HepG2 (cell line): ENCODE measurements at regions not wholly inside any gene's neighbourhood (a gene's known extent, or its start where the extent isn't known, plus 50 kb on each side); places are given as distances from the start of the nearest gene placed in this dataset.
A peak's percentile ranks its signal among the peaks of the same experiment; 100 is the strongest.

Experiments used
- ATAC-seq: fragments of 200-7000 bp; cut with Tn5 transposase; 3 replicates; pipeline ENCODE4 v1.9.1; 2020; ENCODE audit warnings: mild to moderate bottlenecking, moderate library complexity
- BruUV-seq: library from RNA; stranded (reverse); fragments of 400-500 nt; replicated peaks from 2 replicates; lab custom pipeline; 2021; lab: Mats Ljungman, UMichigan
- CTCF ChIA-PET: fragments of 300-600 bp; formaldehyde crosslinking; extraction: SDS; loops from one replicate; lab custom pipeline; 2021; ENCODE audit warnings: low total read pairs, inconsistent platforms, low intra/inter-chr PET ratio; lab: Yijun Ruan, JAX
- POLR2A ChIA-PET: fragments of 350-600 bp; sonication (Branson Sonifier 250); formaldehyde crosslinking; loops from one replicate; lab custom pipeline; 2020; ENCODE audit warnings: antibody characterized with exemption, inconsistent platforms; lab: Yijun Ruan, JAX
- DNase-seq: peaks from one replicate; pipeline ENCODE4 v3.0.0-alpha.2; 2015; ENCODE audit warnings: low spot score
- FAIRE-seq: peaks from 3 replicates; lab custom pipeline; 2011; peaks lifted over from hg19 to GRCh38; lab: Jason Lieb, UNC
- H2AFZ ChIP-seq: one replicate; pipeline ENCODE4 v1.6.1; 2011; ENCODE audit warnings: low read length, inconsistent platforms
- H3K27ac ChIP-seq: fragments of 300-600 bp; 3 replicates; pipeline ENCODE4 v1.8.0; 2011; ENCODE audit warnings: mixed run types, mild to moderate bottlenecking, mixed read lengths, low read length, inconsistent platforms; ENCODE audit not compliant: insufficient read depth; ENCODE audit errors: extremely low read length
- H3K27me3 ChIP-seq, 2 experiments: fragments of 200-600 bp in 1 of 2; 2 replicates in 1 of 2; 3 replicates in 1 of 2; pipeline versions ENCODE4 v1.6.0 to v1.8.0; 2011; ENCODE audit warnings: low read length in 2 of 2, mild to moderate bottlenecking in 2 of 2, moderate library complexity in 2 of 2, inconsistent platforms in 1 of 2; ENCODE audit not compliant: insufficient read depth in 2 of 2, control insufficient read depth in 1 of 2
- H3K36me3 ChIP-seq, 2 experiments: fragments of 200-600 bp in 1 of 2; replicated peaks in 1 of 2; 2 replicates in 1 of 2; 3 replicates in 1 of 2; pipeline versions ENCODE4 v1.5.1 to v1.8.0; 2011; ENCODE audit warnings: low read length in 2 of 2, inconsistent platforms in 1 of 2; ENCODE audit not compliant: insufficient read depth in 2 of 2, control insufficient read depth in 1 of 2
- H3K4me1 ChIP-seq: 2 replicates; pipeline ENCODE4 v1.5.1; 2012; ENCODE audit warnings: low read length, inconsistent platforms; ENCODE audit not compliant: insufficient read depth
- H3K4me2 ChIP-seq: 2 replicates; pipeline ENCODE4 v1.6.0; 2011; ENCODE audit warnings: low read depth, low read length, inconsistent platforms
- H3K4me3 ChIP-seq, 3 experiments: fragments of 200-600 bp in 1 of 3; sonication (generic), shearing (Covaris generic) in 1 of 3; replicated peaks in 1 of 3; 2 replicates each; pipeline ENCODE4 v1.5.1; 2011 to 2016; ENCODE audit warnings: low read length in 3 of 3, inconsistent platforms in 2 of 3, low read depth in 2 of 3, mild to moderate bottlenecking in 2 of 3, control low read depth in 1 of 3, mixed read lengths in 1 of 3; ENCODE audit not compliant: insufficient read depth in 1 of 3
- H3K79me2 ChIP-seq: one replicate; pipeline ENCODE4 v1.6.1; 2011; ENCODE audit warnings: low read length, inconsistent platforms; ENCODE audit not compliant: insufficient read depth
- H3K9ac ChIP-seq: 2 replicates; pipeline ENCODE4 v1.6.0; 2011; ENCODE audit warnings: mild to moderate bottlenecking, low read depth, low read length, inconsistent platforms; ENCODE audit not compliant: insufficient read depth
- H3K9me3 ChIP-seq: 2 replicates; pipeline ENCODE4 v1.5.1; 2012; ENCODE audit warnings: mild to moderate bottlenecking, low read length
- H4K20me1 ChIP-seq: 2 replicates; pipeline ENCODE4 v1.6.0; 2011; ENCODE audit warnings: inconsistent platforms, mild to moderate bottlenecking, low read length, moderate library complexity; ENCODE audit not compliant: insufficient read depth
- CSRNP1 ChIP-seq: sonication (generic); formaldehyde crosslinking; IDR thresholded peaks from 2 replicates; pipeline ENCODE4 v1.8.1; 2023; ENCODE audit warnings: mild to moderate bottlenecking, missing genetic modification reagents
- EED ChIP-seq: sonication (generic); formaldehyde crosslinking; IDR thresholded peaks from 2 replicates; pipeline ENCODE4 v1.5.0; 2020; ENCODE audit warnings: mild to moderate bottlenecking, missing genetic modification reagents
- EZH2 ChIP-seq: conservative IDR thresholded peaks from 2 replicates; pipeline ENCODE4 v1.6.1; 2012; ENCODE audit warnings: mild to moderate bottlenecking, low read depth, low read length, moderate library complexity
- HNRNPK ChIP-seq: fragments of 200-400 bp; formaldehyde crosslinking; IDR thresholded peaks from 2 replicates; pipeline ENCODE4 v1.6.1; 2018; ENCODE audit warnings: low read length, low read depth, moderate library complexity, mild to moderate bottlenecking; ENCODE audit not compliant: poor library complexity, severe bottlenecking
- MAZ ChIP-seq, 2 experiments: sonication (generic) in 1 of 2; formaldehyde crosslinking in 1 of 2; IDR thresholded peaks; 2 replicates each; pipeline versions ENCODE4 v1.5.0 to v1.6.1; 2012 to 2020; ENCODE audit warnings: low read depth in 2 of 2, mild to moderate bottlenecking in 2 of 2, borderline replicate concordance in 1 of 2, improper control_type of control experiment in 1 of 2, low read length in 1 of 2, missing genetic modification reagents in 1 of 2, moderate library complexity in 1 of 2
- POLR2A ChIP-seq, 2 experiments: IDR thresholded peaks; 2 replicates each; pipeline ENCODE4 v1.6.1; 2011; ENCODE audit warnings: low read depth in 2 of 2, low read length in 2 of 2, mild to moderate bottlenecking in 1 of 2, moderate library complexity in 1 of 2; ENCODE audit not compliant: insufficient read depth in 1 of 2
- RXRB ChIP-seq: IDR thresholded peaks from 2 replicates; pipeline ENCODE4 v1.6.1; 2016; ENCODE audit warnings: borderline replicate concordance, missing genetic modification reagents, missing compliant biosample characterization
- SIX1 ChIP-seq: sonication (generic); formaldehyde crosslinking; IDR thresholded peaks from 2 replicates; pipeline ENCODE4 v1.4.0; 2020; ENCODE audit warnings: missing genetic modification reagents, borderline replicate concordance
- SP140L ChIP-seq: sonication (generic); formaldehyde crosslinking; IDR thresholded peaks from 2 replicates; pipeline ENCODE4 v1.4.0; 2020; ENCODE audit warnings: missing genetic modification reagents, borderline replicate concordance
- TRAFD1 ChIP-seq: sonication (generic); formaldehyde crosslinking; IDR thresholded peaks from 2 replicates; pipeline ENCODE4 v1.5.1; 2020; ENCODE audit warnings: missing genetic modification reagents, mild to moderate bottlenecking, borderline replicate concordance
- ZMYM3 ChIP-seq: sonication (generic); formaldehyde crosslinking; IDR thresholded peaks from 2 replicates; pipeline ENCODE4 v1.5.1; 2020; ENCODE audit warnings: mild to moderate bottlenecking, missing genetic modification reagents
- ZNF788 ChIP-seq: sonication (generic); formaldehyde crosslinking; IDR thresholded peaks from 2 replicates; pipeline ENCODE4 v1.5.0; 2020; ENCODE audit warnings: mild to moderate bottlenecking, missing genetic modification reagents, borderline replicate concordance
- WGBS: methylation state at CpG from one replicate; pipeline ENCODE4 v1.1.6; 2017; ENCODE audit warnings: low lambda C conversion rate; 5-methylcytosine and 5-hydroxymethylcytosine counted together
- in situ Hi-C: cut with HindIII; loops from 2 replicates; pipeline ENCODE4 v1.10.0; 2017; ENCODE audit warnings: low pct_unique_long_range_greater_than_20kb; ENCODE audit not compliant: extremely low pct_ligation_motif_present
- intact Hi-C: fragments of 100-400 bp; cut with micrococcal nuclease; formaldehyde crosslinking; loops from one replicate; pipeline ENCODE4 v1.10.0; 2022; ENCODE audit not compliant: unreplicated experiment

GRCh38 chr22:46061124-46061500 is 84.2 kb upstream of the WNT7B start:
- Histone ChIP-seq H3K27ac (no peak overlapping the region), H2AFZ (no peak overlapping the region), H3K4me3 (no peak overlapping the region), H3K9ac (no peak overlapping the region), H3K9me3 (no peaks in the 10 kb centered on the region), H4K20me1 (peaks cover 4% of the 10 kb centered on the region; the same call in 1 of the 2 replicates), H3K4me1 (0 out of 2 replicates have a peak, but pooled peaks cover 6% of the 10 kb centered on the region), H3K4me2 (no peak overlapping the region), H3K36me3 (no peaks in the 10 kb centered on the region), H3K79me2 (no peaks in the 10 kb centered on the region), H3K27me3 (peaks cover 16 to 89% of the 10 kb centered on the region in 2 experiments)
- ChIA-PET POLR2A (no interaction called here), CTCF (no interaction called here)
- in situ Hi-C loops = no loop called here
- intact Hi-C loops = no loop called here
- BruUV-seq = no TSS peak
- 10% methylated on average over 7 of the region's 38 CpGs for WGBS
- TF ChIP-seq EZH2 (peak; percentile 93), SIX1 (CRISPR knock-in tag) (no peak)
- ATAC-seq (no peak), FAIRE-seq (no peak), DNase-seq (no peak)

GRCh38 chr22:46061501-46062231 is 84.7 kb upstream of the WNT7B start:
- H3K27me3 ChIP-seq = peaks cover 16 to 88% of the 10 kb centered on the region in 2 experiments
- H2AFZ ChIP-seq = no peak overlapping the region
- no TSS peak for BruUV-seq
- POLR2A ChIA-PET = no interaction called here
- intact Hi-C loops = no loop called here
- 81% methylated on average over 5 of the region's 79 CpGs for WGBS
- 0 out of 2 replicates have a peak, but pooled peaks cover 6% of the 10 kb centered on the region for H3K4me1 ChIP-seq
- in situ Hi-C loops = no loop called here
- H3K9me3 ChIP-seq = no peaks in the 10 kb centered on the region
- no peaks in the 10 kb centered on the region for H3K36me3 ChIP-seq
- no peak overlapping the region for H3K27ac ChIP-seq
- H3K9ac ChIP-seq = no peak overlapping the region
- DNase-seq = peak; percentile 9
- peak; percentile 63 for ATAC-seq
- H3K79me2 ChIP-seq = no peaks in the 10 kb centered on the region
- H3K4me3 ChIP-seq = no peak overlapping the region
- CTCF ChIA-PET = no interaction called here
- FAIRE-seq = no peak
- H3K4me2 ChIP-seq = no peak overlapping the region
- H4K20me1 ChIP-seq = peaks cover 4% of the 10 kb centered on the region; the same call in 1 of the 2 replicates
- TF ChIP-seq EED (CRISPR knock-in tag) (no peak), CSRNP1 (CRISPR knock-in tag) (no peak), ZNF788 (CRISPR knock-in tag) (no peak), SP140L (no peak), HNRNPK (no peak), RXRB (CRISPR knock-in tag) (no peak), POLR2A (IDR thresholded peaks at IDR 0.05; ENCODE audit: insufficient read depth in 1 of 2, low read depth in 2 of 2, low read length in 2 of 2) (no peak), ZMYM3 (CRISPR knock-in tag) (no peak), MAZ (IDR thresholded peaks at IDR 0.05; ENCODE audit: borderline replicate concordance, low read depth, low read length) (no peak), MAZ (CRISPR knock-in tag; IDR thresholded peaks at IDR 0.05; ENCODE audit: low read depth) (peak; percentile 43; the same call in 1 of the 2 replicates), TRAFD1 (CRISPR knock-in tag) (no peak)
